ENCODE measurements at regions not wholly inside any gene's neighbourhood (a gene's known extent, or its start where the extent isn't known, plus 50 kb on each side); places are given as distances from the start of the nearest gene placed in this dataset.

DNA sequence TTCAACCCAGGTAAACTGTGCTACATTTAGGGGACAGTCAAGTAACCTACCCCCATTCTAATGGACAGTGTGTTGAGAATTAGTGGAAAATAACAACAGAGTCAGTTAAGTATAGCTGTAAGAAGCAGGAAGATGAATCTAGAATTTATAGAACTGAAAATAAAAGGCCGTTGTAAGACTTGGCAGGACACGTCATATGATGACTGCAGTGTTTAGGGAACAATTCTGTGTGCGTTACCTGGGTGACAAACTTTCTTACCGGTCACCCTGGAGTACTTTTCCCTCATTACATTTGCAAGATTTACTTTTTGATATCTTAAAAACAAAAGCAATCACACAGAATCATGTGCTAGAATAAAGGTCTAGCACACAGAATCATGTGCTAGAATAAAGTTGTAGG is 536.3 kb upstream of the ZNF717 start:
- TF ChIP-seq GATA1 (IDR thresholded peaks at IDR 0.05; ENCODE audit: low read depth, low read length) (no peak), POLR2A (IDR thresholded peaks at IDR 0.05; ENCODE audit: low read length) (no peak)
- DNase-seq: no peak

DNA sequence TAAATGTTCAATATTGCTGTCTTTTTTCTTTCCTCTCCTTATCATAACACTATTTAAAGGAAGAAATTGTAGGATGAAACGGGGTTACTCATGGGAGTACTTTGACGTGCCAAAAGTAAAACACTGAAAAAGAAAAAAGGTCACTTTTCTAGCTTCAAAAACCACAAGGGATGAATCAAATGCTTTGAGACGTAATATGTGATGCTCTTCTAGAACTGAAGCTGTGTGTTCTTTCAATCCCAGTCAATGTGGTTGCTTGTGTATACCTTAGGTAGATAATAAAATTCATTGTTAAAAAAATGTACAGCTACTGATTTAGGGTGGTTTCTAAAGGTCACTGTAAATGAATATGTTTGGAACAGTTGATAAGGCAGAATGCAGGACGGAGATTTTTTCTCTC is 538.8 kb upstream of the ZNF717 start:
- DNase-seq: no peak
- TF ChIP-seq POLR2A (IDR thresholded peaks at IDR 0.05; ENCODE audit: low read length): no peak
- TF ChIP-seq GATA1 (IDR thresholded peaks at IDR 0.05; ENCODE audit: low read depth, low read length): no peak

DNA sequence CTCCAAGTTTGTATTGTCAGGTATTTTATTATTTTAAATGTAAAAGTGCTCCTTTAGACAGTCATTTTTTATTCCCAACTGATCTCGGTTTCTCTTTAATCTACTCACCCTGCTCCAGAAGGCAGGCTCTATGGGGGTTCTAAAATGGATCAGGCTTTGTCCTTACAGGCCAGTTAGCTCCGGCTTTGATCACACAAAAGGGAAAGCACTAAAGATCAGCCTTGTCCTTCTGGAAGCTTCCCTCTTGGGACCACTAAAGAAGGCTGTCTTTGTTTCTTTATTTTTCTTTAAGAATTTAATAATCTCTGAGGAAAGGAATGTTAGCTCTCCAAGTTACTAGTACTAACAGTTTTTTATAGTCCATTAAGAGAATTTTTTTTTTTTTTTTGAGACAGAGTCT is 560.5 kb upstream of the ZNF717 start:
- TF ChIP-seq POLR2A (IDR thresholded peaks at IDR 0.05; ENCODE audit: low read length) (no peak), GATA1 (IDR thresholded peaks at IDR 0.05; ENCODE audit: low read depth, low read length) (no peak)
- no peak for DNase-seq

DNA sequence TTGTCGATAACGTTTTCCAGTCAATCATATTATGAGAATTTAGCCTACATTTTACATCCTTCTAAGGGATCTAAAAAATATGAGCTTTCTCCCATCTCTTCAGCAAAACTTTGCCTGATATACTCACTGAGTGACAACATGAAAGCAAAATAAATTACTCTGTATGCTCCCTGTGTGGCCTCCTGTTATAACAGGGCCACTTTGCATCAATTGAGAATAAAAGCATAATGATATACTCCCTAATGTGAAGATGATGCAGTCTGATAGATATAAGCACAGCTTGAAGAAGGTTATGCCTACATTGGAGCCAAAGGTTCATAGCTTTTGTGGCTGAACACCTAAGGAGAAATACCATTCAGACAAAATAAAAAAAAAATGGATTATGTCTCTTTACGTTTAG is 561.3 kb upstream of the ZNF717 start:
- no peak for DNase-seq
- TF ChIP-seq POLR2A (IDR thresholded peaks at IDR 0.05; ENCODE audit: low read length): no peak
- no peak for TF ChIP-seq GATA1 (IDR thresholded peaks at IDR 0.05; ENCODE audit: low read depth, low read length)

DNA sequence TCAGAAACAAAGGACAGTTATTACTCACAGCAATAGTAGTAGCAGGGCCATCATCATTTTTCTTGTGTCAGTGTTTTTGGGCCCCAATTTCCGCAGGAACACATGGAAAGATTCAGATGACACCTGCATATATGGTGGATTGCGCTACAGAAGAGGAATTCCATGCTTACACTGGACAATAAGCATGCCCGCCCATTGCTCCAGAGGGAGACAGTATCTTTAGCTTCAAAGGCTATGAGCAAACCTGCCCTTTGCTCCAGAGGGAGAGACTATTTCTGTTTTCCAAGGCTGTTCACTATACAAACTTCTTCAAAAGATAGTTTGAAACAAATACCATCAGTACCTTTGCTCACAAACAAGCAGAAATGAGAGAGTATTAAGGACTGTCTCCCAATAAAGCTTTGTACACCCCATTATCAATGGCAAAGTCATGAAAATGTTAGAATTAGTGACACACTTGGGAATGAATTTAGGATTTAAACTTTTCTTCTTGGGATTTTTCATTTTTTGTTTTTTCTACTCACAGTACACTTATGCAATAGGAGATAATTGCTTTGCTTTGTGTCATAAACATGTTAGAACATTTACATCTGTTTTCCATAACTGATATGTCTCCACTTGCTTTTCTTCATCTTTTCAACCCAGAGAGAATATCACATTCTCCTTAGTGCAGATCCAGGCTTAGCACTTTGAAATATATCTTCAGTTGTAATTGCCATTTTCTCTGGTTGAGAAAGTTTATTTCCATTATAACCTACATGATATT is 564.5 kb upstream of the ZNF717 start:
- DNase-seq: no peak
- no peak for TF ChIP-seq GATA1 (IDR thresholded peaks at IDR 0.05; ENCODE audit: low read depth, low read length)
- no peak for TF ChIP-seq POLR2A (IDR thresholded peaks at IDR 0.05; ENCODE audit: low read length)

DNA sequence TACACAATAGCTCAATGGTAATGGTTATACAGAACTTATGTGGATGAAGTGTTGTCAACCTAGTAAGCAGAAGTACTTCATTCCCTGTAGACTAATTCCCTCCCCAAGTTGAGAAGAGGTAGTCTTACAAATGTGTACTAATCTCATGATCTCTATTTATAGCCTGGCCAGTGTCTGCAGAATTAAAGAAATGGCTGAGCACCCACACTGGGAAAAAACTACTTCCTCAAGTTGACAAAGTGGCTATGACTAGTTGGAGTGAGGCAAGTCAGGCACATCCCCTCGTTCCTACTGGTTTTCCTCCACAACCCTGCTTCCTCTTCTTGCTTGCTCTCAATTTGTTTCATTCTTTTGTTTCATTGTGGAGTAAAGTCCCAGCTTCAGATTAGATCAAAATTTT is 566.7 kb upstream of the ZNF717 start:
- TF ChIP-seq POLR2A (IDR thresholded peaks at IDR 0.05; ENCODE audit: low read length): no peak
- no peak for TF ChIP-seq GATA1 (IDR thresholded peaks at IDR 0.05; ENCODE audit: low read depth, low read length)
- no peak for DNase-seq

DNA sequence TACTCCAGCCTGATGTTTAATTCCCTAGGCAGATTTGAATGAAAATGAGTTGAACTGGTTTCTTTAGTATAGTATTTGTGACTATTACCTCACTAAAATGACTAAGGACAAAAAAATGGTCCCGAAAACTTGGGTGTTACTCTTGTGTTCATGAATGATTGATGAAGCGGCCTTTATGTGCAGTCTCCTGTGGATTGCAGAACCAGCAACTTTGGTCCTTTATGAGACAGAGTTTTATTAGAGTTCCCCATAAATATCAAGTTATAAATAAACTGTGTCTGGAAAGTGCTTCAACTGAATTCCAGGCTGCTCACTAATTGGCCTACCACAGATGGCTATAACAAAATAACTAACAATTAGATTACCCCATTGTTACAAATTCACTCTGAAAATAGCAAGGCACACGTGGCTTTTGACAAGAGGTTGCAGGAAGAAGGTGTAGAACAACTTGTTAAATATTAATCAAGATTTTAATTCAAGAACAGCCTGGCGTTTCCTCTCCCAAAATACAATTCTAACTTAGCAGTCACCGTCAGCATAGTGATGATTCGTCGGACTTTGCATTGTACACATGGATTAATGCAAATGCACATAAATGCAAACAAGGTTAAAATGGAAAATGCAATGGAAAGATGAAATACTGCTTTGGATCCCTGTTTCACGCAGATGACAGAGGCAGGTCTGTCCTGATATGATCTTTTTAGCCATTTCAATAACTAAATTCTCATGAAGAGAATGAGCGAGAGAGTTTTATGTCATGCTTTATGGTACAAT is 567.3 kb upstream of the ZNF717 start:
- DNase-seq: no peak
- no peak for TF ChIP-seq GATA1 (IDR thresholded peaks at IDR 0.05; ENCODE audit: low read depth, low read length)

DNA sequence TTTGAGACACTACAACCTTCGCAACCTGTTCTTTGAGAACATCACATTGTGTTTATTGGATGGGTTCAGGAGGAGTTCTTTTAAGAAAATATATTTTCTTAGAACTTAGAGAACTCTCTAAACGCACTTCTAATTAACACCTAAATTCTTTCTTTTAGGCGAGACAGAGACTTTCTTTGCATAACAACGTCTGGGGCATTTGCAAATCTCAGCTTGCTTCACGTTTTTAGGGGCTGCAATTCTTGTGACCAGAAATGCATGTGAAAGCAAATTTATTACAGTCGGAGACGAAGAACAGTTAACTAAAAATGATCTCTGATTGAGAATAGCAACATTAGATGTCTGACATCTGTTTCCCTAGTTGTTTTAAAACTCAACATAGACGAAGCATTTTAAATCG is 568.3 kb upstream of the ZNF717 start:
- TF ChIP-seq GATA1 (IDR thresholded peaks at IDR 0.05; ENCODE audit: low read depth, low read length): no peak
- TF ChIP-seq POLR2A (IDR thresholded peaks at IDR 0.05; ENCODE audit: low read length): no peak
- DNase-seq: no peak

DNA sequence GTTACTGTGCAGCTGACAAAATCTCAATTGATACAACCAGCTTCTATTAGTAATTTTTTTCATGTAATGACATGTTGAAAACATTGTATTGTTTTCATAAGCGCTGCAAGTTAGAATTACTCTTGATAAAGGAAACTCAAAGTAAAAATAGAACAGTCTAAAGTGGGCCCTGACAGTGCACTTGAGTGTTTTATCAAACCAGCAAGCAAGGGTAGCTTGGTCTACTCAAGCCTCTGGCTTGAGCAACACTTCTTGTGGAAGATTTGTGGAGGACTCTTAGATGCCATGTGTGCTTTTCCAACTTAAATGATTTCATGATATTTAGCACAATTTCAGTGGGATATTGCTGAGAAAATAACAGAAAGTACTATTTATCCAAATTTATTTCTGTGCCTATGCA is 575.7 kb upstream of the ZNF717 start:
- no peak for TF ChIP-seq GATA1 (IDR thresholded peaks at IDR 0.05; ENCODE audit: low read depth, low read length)
- no peak for TF ChIP-seq POLR2A (IDR thresholded peaks at IDR 0.05; ENCODE audit: low read length)
- DNase-seq: no peak

DNA sequence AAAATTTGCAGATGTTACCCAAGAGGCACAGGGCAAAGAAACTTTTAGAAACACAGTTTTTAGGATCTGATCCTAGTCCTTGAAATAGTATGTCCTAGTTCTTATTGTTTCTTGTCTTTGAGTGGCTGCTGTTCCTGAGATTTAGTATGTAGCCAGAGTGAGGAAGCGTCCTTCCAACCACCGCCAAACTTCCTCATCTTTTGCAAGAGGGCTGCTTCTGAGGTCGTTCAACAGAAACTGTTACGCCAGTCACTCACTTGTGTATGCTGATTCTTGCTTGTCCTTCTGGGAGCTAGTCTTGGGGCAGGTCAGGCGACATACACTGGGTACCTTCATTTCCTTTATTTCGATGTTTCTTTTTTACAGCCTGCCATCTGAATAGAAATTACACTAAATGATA is 577.3 kb upstream of the ZNF717 start:
- TF ChIP-seq POLR2A (IDR thresholded peaks at IDR 0.05; ENCODE audit: low read length): no peak
- no peak for TF ChIP-seq GATA1 (IDR thresholded peaks at IDR 0.05; ENCODE audit: low read depth, low read length)
- DNase-seq: no peak

DNA sequence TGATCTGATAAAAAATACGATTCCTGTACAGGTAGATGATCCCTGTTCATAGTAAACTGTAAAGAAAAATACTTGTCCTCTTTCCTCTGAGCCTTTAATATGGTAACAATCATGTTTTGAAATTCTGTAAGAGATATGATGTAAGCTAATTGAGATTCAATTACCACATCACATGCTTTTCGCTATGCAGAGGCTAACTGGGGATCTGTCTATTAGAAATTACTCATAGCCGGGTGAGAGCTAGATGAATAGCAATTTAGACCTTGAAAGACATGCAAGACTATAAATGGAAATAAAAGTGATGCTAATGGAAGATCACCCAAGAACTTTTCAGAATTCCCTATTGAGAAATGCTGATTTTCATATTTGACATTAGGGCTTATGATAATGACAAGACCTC is 579.9 kb upstream of the ZNF717 start:
- DNase-seq: no peak
- no peak for TF ChIP-seq GATA1 (IDR thresholded peaks at IDR 0.05; ENCODE audit: low read depth, low read length)
- no peak for TF ChIP-seq POLR2A (IDR thresholded peaks at IDR 0.05; ENCODE audit: low read length)

DNA sequence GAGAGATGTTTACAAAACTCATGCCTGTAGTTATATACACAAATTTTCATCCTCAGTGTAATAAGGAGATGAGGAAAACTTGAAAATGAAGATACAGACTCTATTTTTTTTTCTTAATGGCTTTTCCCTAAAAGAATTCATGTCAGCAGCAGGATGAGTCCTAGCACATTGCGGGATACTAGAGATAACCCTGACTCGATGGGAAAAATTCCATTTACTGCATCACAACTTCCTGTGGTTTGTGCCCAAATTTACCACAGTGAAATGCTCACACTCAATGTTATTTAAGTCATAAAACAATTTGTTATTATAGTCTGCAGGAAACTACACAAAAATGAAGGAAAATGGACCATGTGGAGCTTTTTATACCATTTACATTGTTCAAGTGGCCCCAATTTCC is 581.9 kb upstream of the ZNF717 start:
- TF ChIP-seq POLR2A (IDR thresholded peaks at IDR 0.05; ENCODE audit: low read length): no peak
- no peak for TF ChIP-seq GATA1 (IDR thresholded peaks at IDR 0.05; ENCODE audit: low read depth, low read length)
- no peak for DNase-seq

DNA sequence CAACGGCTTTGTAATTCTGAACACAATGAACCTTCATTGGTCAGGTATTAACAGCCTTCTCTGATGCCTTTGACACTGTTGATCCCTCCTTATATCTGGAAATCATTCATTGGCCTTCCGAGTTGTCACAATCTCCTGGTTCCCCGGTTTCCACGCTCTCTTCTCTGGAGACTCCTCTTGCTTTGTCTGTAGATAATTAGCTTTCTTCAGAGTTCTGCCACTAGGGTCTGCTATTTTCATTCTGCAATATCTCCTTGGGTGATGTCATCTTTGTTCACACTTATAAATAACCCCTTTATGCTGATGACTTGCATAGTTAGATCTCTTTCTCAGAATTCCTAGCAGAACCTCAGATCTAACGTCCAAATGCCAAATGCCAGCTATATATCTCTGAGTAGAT is 583.8 kb upstream of the ZNF717 start:
- no peak for DNase-seq

DNA sequence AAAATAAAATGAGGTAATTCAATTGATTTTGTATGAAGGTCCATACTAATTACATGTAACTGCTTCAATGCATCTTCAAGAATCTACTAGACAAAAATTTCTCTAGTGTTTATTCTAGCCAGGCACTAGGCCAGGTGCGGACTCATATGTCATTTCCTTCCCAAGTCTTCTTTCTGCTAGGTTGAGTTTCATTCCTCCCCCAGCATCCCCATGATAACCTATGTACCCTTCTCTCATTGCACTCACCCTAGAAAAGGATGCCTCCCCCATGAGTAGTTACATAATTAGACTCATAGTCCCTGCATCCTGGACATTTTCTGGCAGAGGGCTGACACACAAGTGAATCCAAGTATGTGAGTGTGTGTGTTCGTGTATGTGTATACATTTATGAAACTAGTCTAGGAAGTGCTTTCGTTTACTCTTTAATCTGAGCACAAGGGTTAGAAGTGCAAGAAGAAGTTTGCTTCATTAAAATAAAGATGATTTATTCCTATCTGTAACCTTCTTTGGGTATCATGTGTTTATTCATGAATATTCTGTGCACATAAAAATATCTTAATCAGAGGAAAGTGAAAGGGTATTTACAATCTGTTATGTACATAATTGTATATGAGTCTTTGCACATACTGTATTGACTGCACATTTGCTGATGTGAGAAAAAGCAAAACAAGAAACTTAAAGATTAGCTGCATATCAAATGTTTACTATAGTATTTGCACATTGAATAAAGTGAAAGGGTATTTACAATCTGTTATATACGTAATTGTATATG is 585.6 kb upstream of the ZNF717 start:
- no peak for TF ChIP-seq GATA1 (IDR thresholded peaks at IDR 0.05; ENCODE audit: low read depth, low read length)
- no peak for TF ChIP-seq POLR2A (IDR thresholded peaks at IDR 0.05; ENCODE audit: low read length)
- no peak for DNase-seq

More for the DNA sequence above, 583.8 kb upstream of the ZNF717 start:
- TF ChIP-seq GATA1 (IDR thresholded peaks at IDR 0.05; ENCODE audit: low read depth, low read length): no peak

Measured in erythroblast (primary cell).